GM23248 (cell line): ENCODE measurements at regions not wholly inside any gene's neighbourhood (a gene's known extent, or its start where the extent isn't known, plus 50 kb on each side); places are given as distances from the start of the nearest gene placed in this dataset.

Experiments used
- DNase-seq: peaks from one replicate; pipeline ENCODE4 v3.0.0-alpha.2; 2015
- H2AFZ ChIP-seq: fragments of 200-600 bp; sonication (generic); 2 replicates; pipeline ENCODE4 v1.6.1; 2016; ENCODE audit warnings: antibody characterized with exemption
- H3F3A ChIP-seq: fragments of 200-600 bp; sonication (generic); 2 replicates; pipeline ENCODE4 v1.6.1; 2016; ENCODE audit warnings: mild to moderate bottlenecking, antibody characterized with exemption, mixed run types; ENCODE audit not compliant: insufficient read depth
- H3K27ac ChIP-seq: fragments of 200-600 bp; sonication (generic); 2 replicates; pipeline ENCODE4 v1.5.1; 2016; ENCODE audit warnings: mild to moderate bottlenecking
- H3K27me3 ChIP-seq: fragments of 200-600 bp; sonication (generic); replicated peaks from 2 replicates; pipeline ENCODE4 v1.6.1; 2016; ENCODE audit warnings: mild to moderate bottlenecking; ENCODE audit not compliant: insufficient read depth
- H3K36me3 ChIP-seq: fragments of 200-600 bp; sonication (generic); 2 replicates; pipeline ENCODE4 v1.6.1; 2016; ENCODE audit warnings: low read depth, mild to moderate bottlenecking
- H3K4me1 ChIP-seq: fragments of 200-600 bp; sonication (generic); 2 replicates; pipeline ENCODE4 v1.6.1; 2016; ENCODE audit warnings: mild to moderate bottlenecking; ENCODE audit not compliant: insufficient read depth
- H3K4me2 ChIP-seq: fragments of 200-600 bp; sonication (generic); one replicate; pipeline ENCODE4 v1.6.1; 2016; ENCODE audit warnings: mild to moderate bottlenecking; ENCODE audit not compliant: unreplicated experiment
- H3K4me3 ChIP-seq: fragments of 200-600 bp; sonication (generic); 2 replicates; pipeline ENCODE4 v1.5.1; 2016; ENCODE audit warnings: mild to moderate bottlenecking
- H3K79me2 ChIP-seq: fragments of 200-600 bp; sonication (generic); 2 replicates; pipeline ENCODE4 v1.6.1; 2016; ENCODE audit warnings: mild to moderate bottlenecking; ENCODE audit not compliant: insufficient read depth
- H3K9ac ChIP-seq: fragments of 200-600 bp; sonication (generic); 2 replicates; pipeline ENCODE4 v1.6.1; 2016; ENCODE audit warnings: mild to moderate bottlenecking
- H3K9me2 ChIP-seq: fragments of 200-600 bp; sonication (generic); 2 replicates; pipeline ENCODE4 v1.6.1; 2016; ENCODE audit warnings: mixed run types, mild to moderate bottlenecking, moderate library complexity; ENCODE audit not compliant: insufficient read depth
- H3K9me3 ChIP-seq: fragments of 200-600 bp; sonication (generic); one replicate; pipeline ENCODE4 v1.6.1; 2017; ENCODE audit warnings: low read depth
- H4K20me1 ChIP-seq: fragments of 200-600 bp; sonication (generic); 2 replicates; pipeline ENCODE4 v1.6.0; 2016; ENCODE audit not compliant: insufficient read depth
- EZH2 ChIP-seq: fragments of 200-600 bp; sonication (generic); IDR thresholded peaks from 2 replicates; pipeline ENCODE4 v1.6.1; 2018; ENCODE audit warnings: antibody characterized with exemption, mild to moderate bottlenecking; ENCODE audit not compliant: insufficient read depth, poor library complexity, severe bottlenecking
- EZH2phosphoT487 ChIP-seq: fragments of 200-600 bp; sonication (generic); IDR thresholded peaks from 2 replicates; pipeline ENCODE4 v1.6.1; 2018; ENCODE audit warnings: antibody characterized with exemption, moderate library complexity, mild to moderate bottlenecking, low read depth; ENCODE audit not compliant: insufficient read depth
- WGBS, 2 experiments: methylation state at CpG; one replicate each; pipeline ENCODE4 v1.1.6; 2015 to 2017; ENCODE audit warnings: low lambda C conversion rate in 2 of 2, low coverage in 1 of 2; ENCODE audit errors: missing lambda C conversion rate in 2 of 2; 5-methylcytosine and 5-hydroxymethylcytosine counted together
- in situ Hi-C: fragments of 300-500 bp; cut with MboI; formaldehyde crosslinking; loops from 2 replicates; pipeline ENCODE4 v1.15.0; 2020

DNA sequence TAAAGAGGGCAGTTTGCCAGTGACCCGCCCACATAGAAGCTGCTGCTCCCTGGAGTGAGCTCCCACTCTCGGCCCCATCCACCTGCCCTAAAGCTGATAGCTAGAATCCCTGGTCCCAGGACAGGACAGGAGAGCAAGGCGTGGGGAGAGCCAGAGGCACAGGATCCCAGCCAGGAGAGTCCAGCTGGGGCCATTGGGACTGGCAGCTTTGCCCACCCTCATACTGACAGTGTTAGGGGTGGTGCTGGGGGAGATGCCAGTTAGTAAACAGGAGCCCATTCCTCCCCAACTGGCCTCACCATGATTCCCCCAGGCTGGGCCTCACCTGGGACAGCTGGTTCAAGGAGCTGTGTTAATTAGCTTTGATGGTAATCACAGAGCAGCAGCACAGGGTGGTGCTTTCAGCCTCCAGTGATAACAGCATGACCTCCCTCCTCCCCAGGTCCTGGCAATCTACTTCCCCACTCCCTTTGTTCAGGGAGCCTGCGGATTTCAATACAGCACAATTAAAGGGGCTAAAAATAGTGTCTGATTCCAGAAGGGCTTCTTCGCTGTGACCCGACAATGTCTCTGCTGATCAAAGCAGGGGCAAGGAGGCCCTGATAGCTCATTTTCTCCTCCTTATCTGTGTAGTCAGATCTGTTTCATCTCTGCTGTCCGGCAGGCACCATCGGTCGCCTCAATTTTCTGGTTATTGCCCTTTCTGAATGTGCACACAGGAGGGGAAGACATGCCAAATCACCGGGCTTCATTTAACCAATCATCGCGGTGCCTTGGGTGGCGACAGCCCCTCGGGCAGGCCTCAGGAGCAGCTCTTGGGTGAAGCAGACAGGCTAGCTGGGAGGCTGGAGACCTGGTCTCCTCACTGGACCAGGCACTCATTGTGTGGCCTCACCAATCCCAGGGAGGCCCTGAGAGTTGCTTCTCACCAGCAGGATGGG lies 119.9 kb upstream of the TEX51 start:
- H3K27ac ChIP-seq, result no peak overlapping the region
- in situ Hi-C loops, result no loop called here
- no peaks in the 10 kb centered on the region for H3K9me3 ChIP-seq
- no peaks in the 10 kb centered on the region for H3K79me2 ChIP-seq
- H3K4me3 ChIP-seq, result no peak overlapping the region
- no peaks in the 10 kb centered on the region for H3K36me3 ChIP-seq
- H3K4me2 ChIP-seq, result no peak overlapping the region
- H3K9ac ChIP-seq, result no peak overlapping the region
- DNase-seq, result no peak
- no peaks in the 10 kb centered on the region for H3F3A ChIP-seq
- 49 to 50% methylated on average over 14 of the region's 14 CpGs for WGBS, 2 experiments
- H3K27me3 ChIP-seq, result peaks cover 10% of the 10 kb centered on the region; the same call in 1 of the 2 replicates
- H3K4me1 ChIP-seq, result peaks cover 5% of the 10 kb centered on the region; the same call in 1 of the 2 replicates
- no peak overlapping the region for H2AFZ ChIP-seq
- no peaks in the 10 kb centered on the region for H3K9me2 ChIP-seq
- no peaks in the 10 kb centered on the region for H4K20me1 ChIP-seq
- no peak for TF ChIP-seq EZH2phosphoT487
- TF ChIP-seq EZH2, result no peak

DNA sequence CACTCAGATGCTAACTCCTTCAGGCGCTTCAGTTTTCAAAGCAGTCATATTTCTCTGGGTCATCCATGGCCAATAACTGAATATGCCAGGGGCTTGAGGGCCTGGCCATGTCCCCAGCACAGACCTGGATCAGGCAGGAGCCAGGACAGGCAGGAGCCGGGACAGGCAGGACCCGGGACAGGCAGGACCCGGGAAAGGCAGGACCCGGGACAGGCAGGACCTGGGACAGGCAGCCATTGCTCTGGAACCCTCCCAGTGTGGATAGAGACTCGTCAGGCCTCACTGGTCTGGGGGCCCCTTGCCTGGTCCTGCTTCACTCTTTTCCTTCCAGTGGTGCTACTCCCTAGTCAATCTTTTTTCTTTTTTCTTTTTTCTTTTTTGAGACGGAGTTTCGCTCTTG lies 117.5 kb upstream of the TEX51 start:
- Histone ChIP-seq H3K9me2 (no peaks in the 10 kb centered on the region), H3K9ac (no peak overlapping the region), H2AFZ (no peak overlapping the region), H3K4me2 (no peak overlapping the region), H3K4me1 (peaks cover 5% of the 10 kb centered on the region; the same call in 1 of the 2 replicates), H3K9me3 (no peaks in the 10 kb centered on the region), H3K4me3 (no peak overlapping the region), H3K36me3 (no peaks in the 10 kb centered on the region), H3K27ac (no peak overlapping the region), H3K27me3 (peaks cover 1% of the 10 kb centered on the region; the same call in 1 of the 2 replicates), H3K79me2 (no peaks in the 10 kb centered on the region), H4K20me1 (no peaks in the 10 kb centered on the region), H3F3A (no peaks in the 10 kb centered on the region)
- no peak for DNase-seq
- WGBS, 2 experiments, result 14 to 15% methylated on average over 7 to 8 of the region's 8 CpGs
- no peak for TF ChIP-seq EZH2
- TF ChIP-seq EZH2phosphoT487, result no peak
- in situ Hi-C loops, result no loop called here

DNA sequence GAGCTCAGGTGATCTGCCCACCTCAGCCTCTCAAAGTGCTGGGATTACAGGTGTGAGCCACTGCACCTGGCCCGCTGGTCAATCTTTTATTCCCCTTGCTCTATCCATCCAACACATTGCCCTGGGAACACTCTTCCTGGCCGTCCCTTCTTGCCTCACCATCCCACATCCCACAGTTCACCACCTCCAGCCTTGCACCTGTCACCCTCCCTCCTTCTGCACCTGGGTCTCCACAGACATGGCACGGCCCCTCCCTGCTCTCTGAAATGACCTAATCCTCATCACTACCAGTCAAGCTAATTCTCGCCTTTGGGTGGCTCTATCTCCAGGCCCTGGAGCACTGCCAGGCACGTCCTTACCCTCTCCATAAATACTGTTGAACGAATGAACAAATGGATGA lies 116.9 kb upstream of the TEX51 start:
- H3K4me1 ChIP-seq, result peaks cover 4% of the 10 kb centered on the region; the same call in 1 of the 2 replicates
- no peak overlapping the region for H3K27ac ChIP-seq
- H3K4me2 ChIP-seq, result no peak overlapping the region
- TF ChIP-seq EZH2 (no peak), EZH2phosphoT487 (no peak)
- no peaks in the 10 kb centered on the region for H3F3A ChIP-seq
- 11 to 15% methylated on average over 6 of the region's 6 CpGs for WGBS, 2 experiments
- H3K9me3 ChIP-seq, result no peaks in the 10 kb centered on the region
- H3K9ac ChIP-seq, result no peak overlapping the region
- in situ Hi-C loops, result no loop called here
- H3K4me3 ChIP-seq, result no peak overlapping the region
- H2AFZ ChIP-seq, result no peak overlapping the region
- H3K9me2 ChIP-seq, result no peaks in the 10 kb centered on the region
- H4K20me1 ChIP-seq, result no peaks in the 10 kb centered on the region
- no peaks in the 10 kb centered on the region for H3K79me2 ChIP-seq
- DNase-seq, result no peak
- no peaks in the 10 kb centered on the region for H3K36me3 ChIP-seq
- no peaks in the 10 kb centered on the region for H3K27me3 ChIP-seq

DNA sequence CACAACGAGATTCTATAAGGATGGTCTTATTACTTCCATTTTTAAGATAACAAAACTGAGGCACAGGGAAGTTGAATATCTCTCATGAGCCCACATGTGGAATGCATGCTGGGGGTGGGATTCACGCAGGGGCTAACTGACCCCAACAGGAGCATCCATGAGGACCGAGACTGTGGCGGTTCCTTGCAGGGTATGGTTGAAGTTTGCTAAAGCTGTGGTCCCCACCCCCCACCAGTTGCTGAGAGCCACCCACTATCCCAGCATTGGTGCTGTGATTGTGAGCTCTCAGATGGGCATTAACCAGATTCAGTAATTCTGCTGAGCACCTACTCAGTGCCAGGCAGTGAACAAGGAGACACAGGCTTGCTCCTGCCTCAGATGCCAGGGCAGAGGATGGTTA lies 116.0 kb upstream of the TEX51 start:
- no peak for DNase-seq
- TF ChIP-seq EZH2phosphoT487, result no peak
- TF ChIP-seq EZH2, result no peak
- no peak overlapping the region for H2AFZ ChIP-seq
- H3K4me3 ChIP-seq, result no peak overlapping the region
- in situ Hi-C loops, result no loop called here
- no peaks in the 10 kb centered on the region for H3K79me2 ChIP-seq
- H3K4me2 ChIP-seq, result no peak overlapping the region
- no peaks in the 10 kb centered on the region for H3K9me2 ChIP-seq
- H3K9me3 ChIP-seq, result no peaks in the 10 kb centered on the region
- H3K4me1 ChIP-seq, result no peaks in the 10 kb centered on the region
- H3F3A ChIP-seq, result no peaks in the 10 kb centered on the region
- H3K9ac ChIP-seq, result no peak overlapping the region
- H3K27ac ChIP-seq, result no peak overlapping the region
- H3K27me3 ChIP-seq, result no peaks in the 10 kb centered on the region
- no peaks in the 10 kb centered on the region for H4K20me1 ChIP-seq
- H3K36me3 ChIP-seq, result no peaks in the 10 kb centered on the region
- WGBS, 2 experiments, result 19 to 28% methylated on average over 4 of the region's 4 CpGs
